Heart left ventricle (tissue), 13 donors: ENCODE measurements at regions not wholly inside any gene's neighbourhood (a gene's known extent, or its start where the extent isn't known, plus 50 kb on each side); places are given as distances from the start of the nearest gene placed in this dataset.

Experiments used
- POLR2A ChIP-seq, 2 donors: fragments of 450-650 bp; IDR thresholded peaks; one replicate each; pipeline ENCODE4 v1.6.1; 2017; ENCODE audit warnings: antibody characterized with exemption in 2 of 2, mild to moderate bottlenecking in 2 of 2, moderate library complexity in 2 of 2
- TF ChIP-seq, protein P1 (sequence below), 12 donors: fragments of 200-600 bp; sonication (generic) in 4 of 12; IDR thresholded peaks; one replicate each; pipeline versions ENCODE4 v1.5.0 to v1.8.0; 2018 to 2022; ENCODE audit warnings: antibody characterized with exemption in 12 of 12, mild to moderate bottlenecking in 5 of 12
- donor health status: ischemic (EF 13 %, LVEDD 7.1; RV severe dilation, severe dysfunction).
- donor health status: DM: no; HTN: yes; CAD: no.
- donor health status: DM: no; HTN: no; CAD: no.
- donor health status: ischemic (EF 25% LVEDD 6.9; RV normal size, moderate dysfunction).
- donor health status: ischemic (EF 25% LVEDD 5.7; RV mildly dilated, moderate dysfunction).
- donor health status: ischemic (EF 35%, LVEDD 5.7; RV mildly dilated, moderate dysfunction).
- donor health status: nonischemic (EF 11% LVEDD 7.7; RV severe dilation, severe dysfunction).
- donor health status: DM: yes; HTN: yes; CAD: no.
- donor health status: PGD.
- donor health status: ischemic (EF 29% LVEDD 5.4; RV normal size, mild dysfunction).
- donor health status: nonischemic (EF 23%, LVEDD 6.1; RV moderate dilation, normal function).

DNA sequence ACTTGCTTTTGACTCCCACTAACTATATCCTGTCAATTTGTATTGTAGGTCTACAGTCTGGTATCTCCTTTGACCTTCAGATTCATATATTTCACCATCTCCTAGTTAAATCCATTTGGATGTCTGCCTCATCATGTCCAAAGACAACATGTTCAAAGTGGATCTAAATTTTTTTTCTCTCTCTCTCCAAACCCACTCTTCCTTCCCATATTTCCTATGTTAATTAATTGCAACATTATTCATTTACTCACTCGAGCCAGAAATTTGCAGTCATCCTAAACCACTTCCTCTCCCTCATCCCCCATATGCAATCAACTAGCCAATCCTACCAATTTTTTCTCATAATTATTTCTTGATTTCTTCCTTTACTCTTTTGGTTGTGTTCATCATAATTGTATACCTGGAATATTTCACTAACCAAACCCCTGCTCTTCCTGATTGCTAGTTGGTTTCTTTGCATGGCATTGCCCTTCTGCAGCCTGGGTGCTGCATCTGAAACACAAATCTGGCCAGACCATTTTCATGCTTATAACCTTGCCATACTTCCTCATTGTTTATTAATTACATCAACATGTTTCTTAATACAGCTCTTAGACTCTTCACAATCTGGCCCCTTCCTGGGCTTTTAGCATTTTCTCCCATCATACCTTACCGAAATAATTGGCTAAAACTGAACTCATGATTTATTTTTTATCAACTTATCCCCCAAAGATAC lies 442.2 kb downstream of the ADAMTS20 start:
- TF ChIP-seq, protein P1, sequence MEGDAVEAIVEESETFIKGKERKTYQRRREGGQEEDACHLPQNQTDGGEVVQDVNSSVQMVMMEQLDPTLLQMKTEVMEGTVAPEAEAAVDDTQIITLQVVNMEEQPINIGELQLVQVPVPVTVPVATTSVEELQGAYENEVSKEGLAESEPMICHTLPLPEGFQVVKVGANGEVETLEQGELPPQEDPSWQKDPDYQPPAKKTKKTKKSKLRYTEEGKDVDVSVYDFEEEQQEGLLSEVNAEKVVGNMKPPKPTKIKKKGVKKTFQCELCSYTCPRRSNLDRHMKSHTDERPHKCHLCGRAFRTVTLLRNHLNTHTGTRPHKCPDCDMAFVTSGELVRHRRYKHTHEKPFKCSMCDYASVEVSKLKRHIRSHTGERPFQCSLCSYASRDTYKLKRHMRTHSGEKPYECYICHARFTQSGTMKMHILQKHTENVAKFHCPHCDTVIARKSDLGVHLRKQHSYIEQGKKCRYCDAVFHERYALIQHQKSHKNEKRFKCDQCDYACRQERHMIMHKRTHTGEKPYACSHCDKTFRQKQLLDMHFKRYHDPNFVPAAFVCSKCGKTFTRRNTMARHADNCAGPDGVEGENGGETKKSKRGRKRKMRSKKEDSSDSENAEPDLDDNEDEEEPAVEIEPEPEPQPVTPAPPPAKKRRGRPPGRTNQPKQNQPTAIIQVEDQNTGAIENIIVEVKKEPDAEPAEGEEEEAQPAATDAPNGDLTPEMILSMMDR (IDR thresholded peaks at IDR 0.05): no peak
- TF ChIP-seq POLR2A (IDR thresholded peaks at IDR 0.05): no peak
